NOMO-1 treated with dmso at 0.1 percent for 144 hours (cell line): ENCODE measurements at regions not wholly inside any gene's neighbourhood (a gene's known extent, or its start where the extent isn't known, plus 50 kb on each side); places are given as distances from the start of the nearest gene placed in this dataset.

Experiments
- DNase-seq: peaks from one replicate; lab custom pipeline; 2025; ENCODE audit not compliant: unreplicated experiment; lab: John Stamatoyannopoulos, UW

- DNase-seq: no peak
These were observed 117.2 kb downstream of the SLC25A24 start for GRCh38 chr1:108082738-108083562.

- DNase-seq: no peak
These were observed 117.0 kb upstream of the VAV3 start for GRCh38 chr1:108082001-108082400.

- no peak for DNase-seq
These were observed 115.5 kb upstream of the VAV3 start for GRCh38 chr1:108080448-108080847.

GRCh38 chr1:108079440-108080025 is 114.6 kb upstream of the VAV3 start:
- no peak for DNase-seq

- no peak for DNase-seq
These were observed 113.0 kb upstream of the VAV3 start for GRCh38 chr1:108077991-108078390.

GRCh38 chr1:108075055-108075454 is 110.1 kb upstream of the VAV3 start:
- peak; percentile 74 for DNase-seq

- no peak for DNase-seq
These were observed 107.8 kb upstream of the VAV3 start for GRCh38 chr1:108072776-108073175.

- peak; percentile 34 for DNase-seq
These were observed 107.2 kb upstream of the VAV3 start for GRCh38 chr1:108072212-108072611.

- DNase-seq: no peak
These were observed 106.6 kb upstream of the VAV3 start for GRCh38 chr1:108071601-108072000.

- no peak for DNase-seq
These were observed 105.7 kb upstream of the VAV3 start for GRCh38 chr1:108070662-108071061.

GRCh38 chr1:108067884-108068540 is 103.0 kb upstream of the VAV3 start:
- DNase-seq: no peak

GRCh38 chr1:108066808-108067207 is 101.8 kb upstream of the VAV3 start:
- no peak for DNase-seq

- DNase-seq: no peak
These were observed 99.3 kb upstream of the VAV3 start for GRCh38 chr1:108064255-108064654.

GRCh38 chr1:108063703-108064102 is 98.7 kb upstream of the VAV3 start:
- DNase-seq: no peak

- DNase-seq: no peak
These were observed 95.0 kb upstream of the VAV3 start for GRCh38 chr1:108059945-108060344.

- no peak for DNase-seq
These were observed 92.6 kb upstream of the VAV3 start for GRCh38 chr1:108057541-108057940.

- DNase-seq: no peak
These were observed 91.5 kb upstream of the VAV3 start for GRCh38 chr1:108056436-108056990.

- DNase-seq: no peak
These were observed 90.4 kb upstream of the VAV3 start for GRCh38 chr1:108055387-108055786.

GRCh38 chr1:108054396-108054795 is 89.4 kb upstream of the VAV3 start:
- no peak for DNase-seq

- no peak for DNase-seq
These were observed 88.5 kb upstream of the VAV3 start for GRCh38 chr1:108053270-108054013.
